CD4-positive, alpha-beta T cell treated with Interleukin-2 at 100 ng/mL for 4 hours (primary cell): ENCODE measurements at regions not wholly inside any gene's neighbourhood (a gene's known extent, or its start where the extent isn't known, plus 50 kb on each side); places are given as distances from the start of the nearest gene placed in this dataset.
"Not testable (repeated sequence)": the region's sequence is repeated elsewhere in the genome, so short reads cannot be mapped to it uniquely, and the experiment has no call there.

ENCODE experiments used
- DNase-seq: peaks from one replicate; pipeline ENCODE4 v3.0.0-alpha.2; 2020; ENCODE audit warnings: low spot score

GRCh38 chr2:221997683-221998082 is 301.1 kb downstream of the PAX3 start:
- no peak for DNase-seq

- no peak for DNase-seq
Observed at GRCh38 chr2:221997100-221997499, 301.7 kb downstream of the PAX3 start.

- DNase-seq = no peak
Observed at GRCh38 chr2:221994926-221995325, 303.9 kb downstream of the PAX3 start.

GRCh38 chr2:221984376-221984775 is 314.4 kb downstream of the PAX3 start:
- not testable (repeated sequence) for DNase-seq

GRCh38 chr2:221981912-221982470 is 316.8 kb downstream of the PAX3 start:
- no peak for DNase-seq

- no peak for DNase-seq
Observed at GRCh38 chr2:221975151-221975550, 323.6 kb downstream of the PAX3 start.

GRCh38 chr2:221973902-221974301 is 324.9 kb downstream of the PAX3 start:
- no peak for DNase-seq

- DNase-seq = no peak
Observed at GRCh38 chr2:221973502-221973901, 325.3 kb downstream of the PAX3 start.

- no peak for DNase-seq
Observed at GRCh38 chr2:221972813-221973478, 325.9 kb downstream of the PAX3 start.

- no peak for DNase-seq
Observed at GRCh38 chr2:221970389-221970788, 328.4 kb downstream of the PAX3 start.

- no peak for DNase-seq
Observed at GRCh38 chr2:221969830-221970144, 329.0 kb downstream of the PAX3 start.

GRCh38 chr2:221969087-221969829 is 329.5 kb downstream of the PAX3 start:
- DNase-seq = peak; percentile 2

- no peak for DNase-seq
Observed at GRCh38 chr2:221962186-221962585, 336.6 kb downstream of the PAX3 start.

GRCh38 chr2:221961561-221961960 is 337.2 kb downstream of the PAX3 start:
- no peak for DNase-seq

GRCh38 chr2:221958224-221958623 is 340.6 kb downstream of the PAX3 start:
- DNase-seq = no peak

GRCh38 chr2:221948076-221948475 is 350.7 kb downstream of the PAX3 start:
- DNase-seq = no peak

- DNase-seq = not testable (repeated sequence)
Observed at GRCh38 chr2:221944452-221944851, 354.3 kb downstream of the PAX3 start.

- DNase-seq = no peak
Observed at GRCh38 chr2:221943076-221943810, 355.6 kb downstream of the PAX3 start.

- no peak for DNase-seq
Observed at GRCh38 chr2:221931251-221931991, 359.3 kb upstream of the EPHA4 start.

GRCh38 chr2:221929259-221929658 is 357.2 kb upstream of the EPHA4 start:
- no peak for DNase-seq

GRCh38 chr2:221926327-221926726 is 354.2 kb upstream of the EPHA4 start:
- DNase-seq = no peak

GRCh38 chr2:221924576-221924975 is 352.5 kb upstream of the EPHA4 start:
- no peak for DNase-seq
